T-cell (primary cell): ENCODE measurements at regions not wholly inside any gene's neighbourhood (a gene's known extent, or its start where the extent isn't known, plus 50 kb on each side); places are given as distances from the start of the nearest gene placed in this dataset.

ENCODE experiments used
- ATAC-seq, 4 experiments: fragments of 200-7000 bp in 3 of 4; fragments of 150-1000 bp in 1 of 4; cut with Tn5 transposase; replicated peaks in 1 of 4; 1 replicate in 3 of 4; 2 replicates in 1 of 4; pipeline ENCODE4 v1.10.0; 2021; ENCODE audit warnings: moderate library complexity in 3 of 4, mild to moderate bottlenecking in 2 of 4, moderate number of reproducible peaks in 1 of 4
- CTCF ChIA-PET, 2 donors: fragments of 300-600 bp; sonication (Branson Sonifier 250); formaldehyde crosslinking; loops; one replicate each; lab custom pipeline; 2022; ENCODE audit warnings: antibody characterized with exemption in 2 of 2; lab: Charles Lee
- POLR2A ChIA-PET, 2 donors: fragments of 300-600 bp; sonication (Branson Sonifier 250); formaldehyde crosslinking; loops; one replicate each; lab custom pipeline; 2022; ENCODE audit warnings: antibody characterized with exemption in 2 of 2; lab: Charles Lee
- DNase-seq, 35 experiments: peaks; one replicate each; pipeline versions ENCODE4 v3.0.0 to v3.0.0-alpha.2; 2013 to 2023
- H3K27ac ChIP-seq: one replicate; pipeline ENCODE4 v1.5.1; 2013; ENCODE audit warnings: low read length
- H3K27me3 ChIP-seq, 2 experiments: replicated peaks in 1 of 2; 1 replicate in 1 of 2; 2 replicates in 1 of 2; pipeline versions ENCODE4 v1.6.1 to v1.7.0; 2013; ENCODE audit warnings: low read length in 1 of 2, mixed read lengths in 1 of 2; ENCODE audit not compliant: control insufficient read depth in 2 of 2, insufficient read depth in 2 of 2; ENCODE audit errors: extremely low read depth in 1 of 2
- H3K36me3 ChIP-seq, 2 donors: 1 replicate in 1 of 2; 2 replicates in 1 of 2; pipeline versions ENCODE4 v1.6.1 to v1.7.0; 2013; ENCODE audit warnings: low read length in 1 of 2; ENCODE audit not compliant: control insufficient read depth in 2 of 2, insufficient read depth in 1 of 2; ENCODE audit errors: extremely low read depth in 1 of 2
- H3K4me1 ChIP-seq, 2 experiments: 1 replicate in 1 of 2; 2 replicates in 1 of 2; pipeline versions ENCODE4 v1.6.1 to v1.7.0; 2013; ENCODE audit warnings: low read length in 2 of 2, mixed read lengths in 1 of 2; ENCODE audit not compliant: insufficient read depth in 2 of 2, control insufficient read depth in 1 of 2; ENCODE audit errors: extremely low read depth in 1 of 2
- H3K4me3 ChIP-seq, 2 donors: 1 replicate in 1 of 2; 2 replicates in 1 of 2; pipeline versions ENCODE4 v1.5.1 to v1.7.0; 2013; ENCODE audit warnings: mild to moderate bottlenecking in 2 of 2, low read length in 1 of 2, moderate library complexity in 1 of 2; ENCODE audit not compliant: control insufficient read depth in 1 of 2; ENCODE audit errors: extremely low read depth in 1 of 2
- H3K9me3 ChIP-seq: 2 replicates; pipeline ENCODE4 v1.7.0; 2013
- H3K27ac Mint-ChIP-seq, 2 donors: one replicate each; pipeline ENCODE4 v1.8.0; 2020 to 2021; ENCODE audit warnings: mild to moderate bottlenecking in 2 of 2, mixed read lengths in 2 of 2
- H3K27me3 Mint-ChIP-seq, 2 donors: one replicate each; pipeline ENCODE4 v1.8.0; 2021 to 2022; ENCODE audit warnings: mixed read lengths in 2 of 2
- H3K36me3 Mint-ChIP-seq: one replicate; pipeline ENCODE4 v1.8.0; 2021; ENCODE audit warnings: mixed read lengths
- H3K4me1 Mint-ChIP-seq, 3 donors: one replicate each; pipeline ENCODE4 v1.8.0; 2020 to 2022; ENCODE audit warnings: mixed read lengths in 3 of 3, mild to moderate bottlenecking in 1 of 3
- H3K4me3 Mint-ChIP-seq, 3 donors: one replicate each; pipeline ENCODE4 v1.8.0; 2020 to 2022; ENCODE audit warnings: mild to moderate bottlenecking in 3 of 3, mixed read lengths in 3 of 3, moderate library complexity in 3 of 3
- H3K9me3 Mint-ChIP-seq, 3 donors: one replicate each; pipeline ENCODE4 v1.8.0; 2020 to 2022; ENCODE audit warnings: mixed read lengths in 3 of 3
- WGBS: methylation state at CpG from one replicate; pipeline ENCODE4 v1.1.5; 2013; ENCODE audit warnings: missing lambda C conversion rate; ENCODE audit not compliant: insufficient coverage; 5-methylcytosine and 5-hydroxymethylcytosine counted together

- ChIA-PET CTCF (interaction anchor here in 1 of 2 donors (0.6 kb wide), 1 partner anchor 890 kb away, joined by 4 read pairs; no protein-coding TSS in a partner anchor), POLR2A (no interaction called here)
- ATAC-seq (no peak), DNase-seq (no peak)
- H3K4me1 Mint-ChIP-seq = no peaks in the 10 kb centered on the region
- WGBS = 60% methylated on average over 1 of the region's 4 CpGs
- no peaks in the 10 kb centered on the region for H3K9me3 ChIP-seq
- H3K27me3 ChIP-seq = peaks cover 0 to 12% of the 10 kb centered on the region in 2 experiments
- H3K4me3 Mint-ChIP-seq = no peak overlapping the region
- peaks cover 17 to 26% of the 10 kb centered on the region in 2 donors for H3K27me3 Mint-ChIP-seq
- no peaks in the 10 kb centered on the region for H3K36me3 Mint-ChIP-seq
- no peaks in the 10 kb centered on the region for H3K36me3 ChIP-seq
- no peaks in the 10 kb centered on the region for H3K4me1 ChIP-seq
- no peak overlapping the region for H3K27ac Mint-ChIP-seq
- H3K27ac ChIP-seq = no peak overlapping the region
- H3K4me3 ChIP-seq = no peak overlapping the region
- no peaks in the 10 kb centered on the region for H3K9me3 Mint-ChIP-seq
Observed at GRCh38 chr2:173663353-173663752, 301.8 kb downstream of the SP3 start.

- WGBS = no CpG with 5 or more reads among the region's 5 CpGs
- Mint-ChIP-seq H3K4me1 (no peaks in the 10 kb centered on the region), H3K27me3 (peaks cover 17 to 27% of the 10 kb centered on the region in 2 donors), H3K36me3 (no peaks in the 10 kb centered on the region), H3K4me3 (no peak overlapping the region), H3K27ac (no peak overlapping the region), H3K9me3 (no peaks in the 10 kb centered on the region)
- CTCF ChIA-PET = interaction anchor here in 1 of 2 donors (0.6 kb wide), 1 partner anchor 890 kb away, joined by 4 read pairs; no protein-coding TSS in a partner anchor
- H3K4me3 ChIP-seq = no peak overlapping the region
- H3K27me3 ChIP-seq = peaks cover 0 to 12% of the 10 kb centered on the region in 2 experiments
- POLR2A ChIA-PET = no interaction called here
- H3K9me3 ChIP-seq = no peaks in the 10 kb centered on the region
- no peaks in the 10 kb centered on the region for H3K36me3 ChIP-seq
- DNase-seq = no peak
- H3K27ac ChIP-seq = no peak overlapping the region
- no peak for ATAC-seq
- no peaks in the 10 kb centered on the region for H3K4me1 ChIP-seq
Observed at GRCh38 chr2:173663835-173664512, 301.2 kb downstream of the SP3 start.

DNA sequence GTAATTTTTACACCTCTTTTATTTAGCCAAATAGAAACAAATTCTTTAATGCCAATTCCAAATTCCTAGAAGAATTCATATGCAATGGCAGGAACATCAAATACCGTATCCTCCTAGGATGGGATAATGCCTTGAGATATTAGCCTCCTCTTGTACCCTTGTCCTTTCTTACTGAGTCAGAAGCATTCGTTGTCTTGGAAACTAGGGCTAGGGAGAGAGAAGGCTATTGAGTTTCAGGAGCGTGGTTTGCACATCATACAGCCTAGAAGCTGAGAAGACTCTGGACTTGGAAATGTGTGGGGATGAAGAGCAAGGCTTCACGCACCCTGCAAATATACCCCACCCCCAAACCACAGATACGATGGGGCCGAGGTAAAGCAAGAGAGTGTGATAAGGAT is 300.7 kb downstream of the SP3 start:
- Mint-ChIP-seq H3K36me3 (no peaks in the 10 kb centered on the region), H3K27me3 (peaks cover 17 to 31% of the 10 kb centered on the region in 2 donors), H3K4me3 (no peak overlapping the region), H3K4me1 (no peaks in the 10 kb centered on the region), H3K27ac (no peak overlapping the region), H3K9me3 (no peaks in the 10 kb centered on the region)
- Histone ChIP-seq H3K27ac (no peak overlapping the region), H3K4me1 (no peaks in the 10 kb centered on the region), H3K36me3 (no peaks in the 10 kb centered on the region), H3K27me3 (peaks cover 0 to 12% of the 10 kb centered on the region in 2 experiments), H3K9me3 (no peaks in the 10 kb centered on the region), H3K4me3 (no peak overlapping the region)
- no CpG with 5 or more reads among the region's 6 CpGs for WGBS
- DNase-seq (no peak), ATAC-seq (no peak)
- POLR2A ChIA-PET = no interaction called here
- CTCF ChIA-PET = interaction anchor here in 1 of 2 donors (0.6 kb wide), 1 partner anchor 1278 kb away, joined by 3 read pairs; no protein-coding TSS in a partner anchor

DNA sequence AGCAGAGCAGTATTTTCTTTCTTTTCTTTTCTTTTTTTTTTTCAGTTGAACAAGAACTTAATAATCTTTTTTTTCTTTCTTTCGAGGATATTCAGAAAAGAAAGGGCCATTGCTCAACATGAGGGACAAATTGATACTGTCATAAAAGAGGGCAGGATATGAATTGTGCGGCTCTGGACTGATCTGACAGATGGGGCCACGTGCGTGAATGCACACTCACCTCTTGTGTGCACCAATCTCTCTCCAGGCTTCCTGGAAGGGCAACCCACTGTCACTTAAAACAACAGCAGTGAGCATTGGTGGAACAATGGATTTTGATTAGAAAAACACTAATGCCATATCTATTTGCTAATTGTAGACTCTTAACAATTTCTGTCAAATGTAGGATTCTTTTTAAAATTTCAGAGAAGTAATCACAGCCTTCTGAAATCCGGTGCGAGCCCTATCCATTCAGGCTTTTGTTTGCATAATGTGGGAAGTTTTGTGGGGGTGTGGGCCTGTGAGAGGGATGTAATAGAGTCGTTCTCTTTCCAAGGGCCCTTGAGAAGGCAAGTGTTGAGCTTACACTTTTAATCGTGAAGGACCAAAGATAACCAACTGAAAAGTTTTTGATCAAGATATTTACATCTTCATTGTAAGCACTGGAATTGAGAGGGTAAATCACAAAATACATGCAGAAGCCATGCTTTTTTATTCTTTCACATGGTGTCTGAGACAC is 298.8 kb downstream of the SP3 start:
- 65% methylated on average over 4 of the region's 8 CpGs for WGBS
- Histone ChIP-seq H3K4me1 (no peaks in the 10 kb centered on the region), H3K27ac (no peak overlapping the region), H3K36me3 (no peaks in the 10 kb centered on the region), H3K9me3 (no peaks in the 10 kb centered on the region), H3K27me3 (peaks cover 0 to 9% of the 10 kb centered on the region in 2 experiments), H3K4me3 (no peak overlapping the region)
- ChIA-PET CTCF (interaction anchor here in 1 of 2 donors (0.6 kb wide), 3 partner anchors 390 to 678 kb away, joined by 3 to 4 read pairs (median 3); no protein-coding TSS in a partner anchor), POLR2A (no interaction called here)
- DNase-seq (no peak), ATAC-seq (no peak)
- Mint-ChIP-seq H3K4me1 (no peaks in the 10 kb centered on the region), H3K27me3 (peaks cover 14 to 29% of the 10 kb centered on the region in 2 donors), H3K4me3 (no peak overlapping the region), H3K36me3 (no peaks in the 10 kb centered on the region), H3K9me3 (no peaks in the 10 kb centered on the region), H3K27ac (no peak overlapping the region)

DNA sequence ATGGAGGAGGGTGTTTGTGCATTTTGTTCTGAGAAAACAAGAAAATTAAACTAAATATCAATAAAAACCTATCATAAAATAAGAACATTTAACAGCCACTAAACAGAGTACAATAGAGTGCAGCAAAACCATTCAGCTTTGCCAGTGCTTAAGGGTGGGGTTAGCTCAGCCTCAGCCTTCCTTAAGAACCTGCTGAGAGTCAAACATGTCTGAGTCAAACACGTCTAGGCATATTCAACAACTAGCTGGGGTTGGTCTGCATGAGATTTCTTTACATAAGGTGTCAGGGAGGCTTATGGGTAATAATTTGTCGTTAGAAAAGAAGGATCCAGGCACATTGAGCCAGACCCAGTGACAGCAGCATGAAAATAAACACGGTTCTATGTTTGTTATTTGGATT is 298.2 kb downstream of the SP3 start:
- Histone ChIP-seq H3K4me3 (no peak overlapping the region), H3K27me3 (peaks cover 0 to 9% of the 10 kb centered on the region in 2 experiments), H3K9me3 (no peaks in the 10 kb centered on the region), H3K4me1 (no peaks in the 10 kb centered on the region), H3K27ac (no peak overlapping the region), H3K36me3 (no peaks in the 10 kb centered on the region)
- Mint-ChIP-seq H3K9me3 (no peaks in the 10 kb centered on the region), H3K27ac (no peak overlapping the region), H3K4me1 (no peaks in the 10 kb centered on the region), H3K27me3 (peaks cover 16 to 33% of the 10 kb centered on the region in 2 donors), H3K36me3 (no peaks in the 10 kb centered on the region), H3K4me3 (no peak overlapping the region)
- POLR2A ChIA-PET = no interaction called here
- CTCF ChIA-PET = interaction anchor here in 1 of 2 donors (0.6 kb wide), 3 partner anchors 390 to 677 kb away, joined by 3 to 4 read pairs (median 3); no protein-coding TSS in a partner anchor
- ATAC-seq = no peak
- WGBS = 72% methylated on average over 3 of the region's 3 CpGs
- DNase-seq = no peak

DNA sequence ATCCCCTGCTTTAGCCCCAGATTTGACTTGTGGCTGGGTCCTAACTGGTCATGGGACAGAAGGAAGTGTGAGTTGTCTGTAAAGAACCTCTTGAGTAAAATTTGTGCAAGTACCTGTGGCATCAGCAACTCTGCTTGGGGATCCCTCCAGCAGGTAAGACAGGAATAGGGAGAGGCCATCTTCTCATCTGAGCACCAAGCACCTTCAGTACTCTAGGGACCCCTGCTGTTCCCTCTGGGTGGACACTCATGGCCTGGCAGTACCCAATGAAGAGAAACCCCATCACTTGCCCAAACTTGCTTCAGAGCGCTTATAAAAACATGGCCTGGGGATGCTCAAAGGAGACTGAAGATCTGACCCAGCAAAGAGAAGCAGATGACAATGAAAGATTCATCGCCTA is 297.8 kb downstream of the SP3 start:
- POLR2A ChIA-PET = no interaction called here
- Histone ChIP-seq H3K9me3 (no peaks in the 10 kb centered on the region), H3K36me3 (no peaks in the 10 kb centered on the region), H3K4me1 (no peaks in the 10 kb centered on the region), H3K4me3 (no peak overlapping the region), H3K27me3 (peaks cover 0 to 9% of the 10 kb centered on the region in 2 experiments), H3K27ac (no peak overlapping the region)
- CTCF ChIA-PET = no interaction called here
- Mint-ChIP-seq H3K9me3 (no peaks in the 10 kb centered on the region), H3K27ac (no peak overlapping the region), H3K4me1 (no peaks in the 10 kb centered on the region), H3K4me3 (no peak overlapping the region), H3K27me3 (peaks cover 16 to 33% of the 10 kb centered on the region in 2 donors), H3K36me3 (no peaks in the 10 kb centered on the region)
- WGBS = no CpG with 5 or more reads among the region's 2 CpGs
- DNase-seq (no peak), ATAC-seq (no peak)
